Esophagus (tissue), 2 donors: ENCODE measurements at regions not wholly inside any gene's neighbourhood (a gene's known extent, or its start where the extent isn't known, plus 50 kb on each side); places are given as distances from the start of the nearest gene placed in this dataset.

ENCODE experiments used
- H3K27ac ChIP-seq, 2 donors: one replicate each; pipeline ENCODE4 v1.5.1; 2013; ENCODE audit warnings: low read depth in 2 of 2, mild to moderate bottlenecking in 2 of 2, inconsistent platforms in 1 of 2, low read length in 1 of 2, moderate library complexity in 1 of 2
- H3K27me3 ChIP-seq, 2 donors: one replicate each; pipeline ENCODE4 v1.6.1; 2013; ENCODE audit warnings: low read length in 2 of 2, control low read depth in 1 of 2, mild to moderate bottlenecking in 1 of 2; ENCODE audit not compliant: insufficient read depth in 2 of 2, control insufficient read depth in 1 of 2
- H3K36me3 ChIP-seq, 2 donors: one replicate each; pipeline ENCODE4 v1.6.1; 2013; ENCODE audit warnings: low read length in 1 of 2; ENCODE audit not compliant: control insufficient read depth in 2 of 2, insufficient read depth in 2 of 2
- H3K4me1 ChIP-seq, 2 donors: one replicate each; pipeline ENCODE4 v1.6.1; 2013; ENCODE audit warnings: low read length in 1 of 2; ENCODE audit not compliant: control insufficient read depth in 2 of 2, insufficient read depth in 2 of 2
- H3K4me3 ChIP-seq, 2 donors: one replicate each; pipeline ENCODE4 v1.5.1; 2013; ENCODE audit warnings: low read length in 2 of 2, mild to moderate bottlenecking in 2 of 2, low read depth in 1 of 2, moderate library complexity in 1 of 2
- H3K9me3 ChIP-seq, 2 donors: one replicate each; pipeline ENCODE4 v1.6.1; 2013; ENCODE audit warnings: mild to moderate bottlenecking in 2 of 2, low read depth in 1 of 2, low read length in 1 of 2, moderate library complexity in 1 of 2; ENCODE audit not compliant: control insufficient read depth in 2 of 2, insufficient read depth in 1 of 2
- WGBS, 2 donors: extraction: QIAGEN DNeasy Blood & Tissue Kit; methylation state at CpG; one replicate each; pipeline ENCODE4 v1.1.7; 2013; 5-methylcytosine and 5-hydroxymethylcytosine counted together
- donor health status: healthy with polysubstance abuse.
- donor health status: Bipolar disorder and iron deficiency.

- no peaks in the 10 kb centered on the region for H3K9me3 ChIP-seq
- H3K36me3 ChIP-seq, result no peaks in the 10 kb centered on the region
- no peak overlapping the region for H3K27ac ChIP-seq
- no peaks in the 10 kb centered on the region for H3K27me3 ChIP-seq
- H3K4me1 ChIP-seq, result peaks cover 0 to 1% of the 10 kb centered on the region in 2 donors
- WGBS, 2 donors, result 53 to 73% methylated on average over 4 of the region's 4 CpGs
- H3K4me3 ChIP-seq, result no peak overlapping the region
Observed at GRCh38 chr16:9275816-9276354, 184.4 kb downstream of the HAPSTR1 start.

DNA sequence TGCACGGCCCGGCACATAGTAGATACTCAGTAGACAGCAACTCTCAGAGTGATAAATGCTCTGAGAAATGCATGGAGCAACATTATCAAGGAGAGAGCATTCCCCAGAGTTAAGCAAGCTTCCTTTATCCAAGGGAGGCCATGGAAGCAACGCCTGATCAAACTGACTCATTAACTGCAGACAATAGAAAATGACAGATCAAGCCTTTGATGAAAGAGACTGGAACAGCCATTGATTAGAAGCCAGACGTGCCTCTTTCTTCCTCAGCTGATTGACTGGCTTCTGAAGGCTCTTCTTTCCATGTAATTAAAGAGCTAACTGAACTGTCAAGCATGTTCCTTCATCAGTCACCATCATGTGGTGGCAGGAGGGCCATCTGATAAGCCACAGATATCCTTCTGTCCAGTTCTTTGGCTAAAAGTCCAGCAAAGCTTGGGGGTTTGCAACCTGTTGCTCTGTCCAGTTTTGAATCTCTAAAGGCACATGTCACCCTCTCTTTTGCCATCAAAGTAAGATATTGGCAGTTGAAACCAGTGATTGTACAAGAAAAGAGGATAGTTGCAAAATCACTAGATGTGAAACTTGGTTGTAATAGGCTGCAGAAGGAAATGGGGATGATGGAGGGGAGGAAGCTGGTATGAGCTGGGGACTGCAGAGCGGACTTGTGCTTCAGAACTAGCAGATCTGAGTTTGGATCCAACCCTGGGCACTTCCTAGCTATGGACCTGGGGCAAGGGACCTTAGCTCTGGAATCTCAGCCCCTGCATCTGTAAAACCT is 188.0 kb downstream of the HAPSTR1 start:
- Histone ChIP-seq H3K27ac (no peak overlapping the region), H3K4me1 (peaks cover 0 to 1% of the 10 kb centered on the region in 2 donors), H3K36me3 (no peaks in the 10 kb centered on the region), H3K9me3 (no peaks in the 10 kb centered on the region), H3K27me3 (no peaks in the 10 kb centered on the region), H3K4me3 (no peak overlapping the region)
- 48 to 52% methylated on average over 5 of the region's 5 CpGs for WGBS, 2 donors

GRCh38 chr16:9280069-9280466 is 188.6 kb downstream of the HAPSTR1 start:
- 56 to 60% methylated on average over 3 of the region's 3 CpGs for WGBS, 2 donors
- H3K36me3 ChIP-seq, result no peaks in the 10 kb centered on the region

DNA sequence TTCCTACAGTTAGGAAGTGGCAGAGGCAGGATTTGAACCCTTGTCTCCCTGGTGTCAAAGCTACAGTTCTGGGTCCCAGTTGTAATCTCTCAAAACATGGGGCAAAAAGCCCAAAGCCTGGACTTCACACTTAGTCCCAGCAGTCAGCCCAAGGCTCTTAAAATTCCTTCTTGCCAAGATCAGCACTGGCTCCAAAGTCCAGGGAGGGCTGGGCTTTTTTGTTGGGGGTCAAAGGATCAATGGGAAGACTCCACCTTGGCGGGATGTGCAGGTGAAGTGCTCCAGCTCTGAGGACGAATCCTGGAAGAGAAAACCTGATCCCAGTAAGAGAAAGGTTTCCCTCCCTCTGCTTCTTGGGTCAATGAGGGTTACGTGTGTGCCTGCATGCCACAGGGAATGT is 195.5 kb downstream of the HAPSTR1 start:
- 52 to 54% methylated on average over 3 of the region's 3 CpGs for WGBS, 2 donors
- peaks cover 0 to 3% of the 10 kb centered on the region in 2 donors for H3K9me3 ChIP-seq
- H3K36me3 ChIP-seq, result no peaks in the 10 kb centered on the region
- H3K4me3 ChIP-seq, result no peak overlapping the region
- no peak overlapping the region for H3K27ac ChIP-seq
- no peaks in the 10 kb centered on the region for H3K4me1 ChIP-seq
- no peaks in the 10 kb centered on the region for H3K27me3 ChIP-seq

More at GRCh38 chr16:9280069-9280466, 188.6 kb downstream of the HAPSTR1 start:
- no peak overlapping the region for H3K4me3 ChIP-seq
- H3K4me1 ChIP-seq, result peaks cover 0 to 1% of the 10 kb centered on the region in 2 donors
- no peaks in the 10 kb centered on the region for H3K27me3 ChIP-seq
- H3K27ac ChIP-seq, result no peak overlapping the region
- no peaks in the 10 kb centered on the region for H3K9me3 ChIP-seq

- H3K27me3 ChIP-seq, result no peaks in the 10 kb centered on the region
- no peaks in the 10 kb centered on the region for H3K36me3 ChIP-seq
- H3K4me3 ChIP-seq, result no peak overlapping the region
- no peak overlapping the region for H3K27ac ChIP-seq
- H3K4me1 ChIP-seq, result no peaks in the 10 kb centered on the region
- H3K9me3 ChIP-seq, result no peaks in the 10 kb centered on the region
- WGBS, 2 donors, result 16 to 17% methylated on average over 2 of the region's 2 CpGs
Observed at GRCh38 chr16:9296271-9296590, 204.8 kb downstream of the HAPSTR1 start.

DNA sequence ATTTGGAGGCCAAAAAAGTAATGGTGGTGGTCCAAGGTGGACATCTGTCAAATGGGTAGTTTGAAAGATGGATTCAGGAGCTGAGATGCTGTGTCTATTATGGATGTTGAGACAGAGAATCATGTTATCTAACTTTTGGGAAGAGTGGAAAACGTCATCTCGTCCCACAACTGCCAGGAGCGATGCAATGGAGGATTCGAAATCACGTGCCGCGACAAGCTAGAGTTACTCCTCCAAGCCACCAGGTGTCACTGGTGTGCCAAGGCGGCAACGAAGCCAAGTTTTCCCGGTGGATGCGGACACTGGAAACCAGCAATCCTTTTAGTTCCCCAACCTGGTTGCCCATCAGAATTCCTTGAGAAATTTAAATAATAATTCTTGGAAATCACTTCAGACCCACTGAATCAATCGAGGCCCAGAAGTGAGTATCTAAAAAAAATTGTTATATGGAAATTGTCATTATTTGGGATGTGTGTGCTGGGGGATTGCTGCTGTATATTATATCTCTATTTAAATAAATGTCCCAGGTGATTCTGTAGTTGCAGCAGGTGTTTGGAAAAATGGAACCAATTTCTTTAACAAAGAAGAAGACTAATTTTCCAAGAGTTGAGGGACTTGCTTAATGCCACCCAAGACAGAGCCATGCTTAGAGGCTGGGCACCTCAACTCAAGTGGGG is 206.1 kb downstream of the HAPSTR1 start:
- Histone ChIP-seq H3K36me3 (no peaks in the 10 kb centered on the region), H3K9me3 (no peaks in the 10 kb centered on the region), H3K27ac (no peak overlapping the region), H3K27me3 (no peaks in the 10 kb centered on the region), H3K4me1 (no peaks in the 10 kb centered on the region), H3K4me3 (no peak overlapping the region)
- 55 to 61% methylated on average over 12 of the region's 12 CpGs for WGBS, 2 donors

GRCh38 chr16:9300252-9300651 is 208.8 kb downstream of the HAPSTR1 start:
- Histone ChIP-seq H3K36me3 (no peaks in the 10 kb centered on the region), H3K9me3 (no peaks in the 10 kb centered on the region), H3K27ac (no peak overlapping the region), H3K4me1 (no peaks in the 10 kb centered on the region), H3K4me3 (no peak overlapping the region), H3K27me3 (no peaks in the 10 kb centered on the region)
- WGBS, 2 donors, result 76 to 87% methylated on average over 4 of the region's 4 CpGs

DNA sequence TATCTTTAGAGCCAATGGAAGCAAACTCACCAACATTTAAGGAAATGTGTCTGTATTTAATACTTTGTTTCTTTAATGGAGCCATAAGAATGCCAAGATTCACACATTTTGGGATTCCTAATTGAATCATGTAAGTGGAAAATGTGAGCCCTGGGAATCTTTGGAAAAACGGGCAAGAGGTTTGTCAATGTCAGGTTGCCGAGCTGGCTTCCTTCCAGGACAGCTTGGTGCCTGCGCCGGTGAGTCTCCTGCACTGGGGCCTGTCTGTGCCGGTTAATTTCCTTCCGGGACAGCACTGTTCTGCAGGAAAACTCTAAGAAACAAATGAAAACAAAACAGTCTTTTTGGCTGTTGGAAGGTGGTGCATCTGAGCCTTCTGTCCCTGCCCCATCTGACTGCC is 210.6 kb downstream of the HAPSTR1 start:
- H3K27me3 ChIP-seq, result no peaks in the 10 kb centered on the region
- no peak overlapping the region for H3K4me3 ChIP-seq
- 58 to 70% methylated on average over 6 of the region's 6 CpGs for WGBS, 2 donors
- no peaks in the 10 kb centered on the region for H3K36me3 ChIP-seq
- no peaks in the 10 kb centered on the region for H3K9me3 ChIP-seq
- H3K4me1 ChIP-seq, result no peaks in the 10 kb centered on the region
- H3K27ac ChIP-seq, result no peak overlapping the region

- H3K4me1 ChIP-seq, result peaks cover 0 to 2% of the 10 kb centered on the region in 2 donors
- no peaks in the 10 kb centered on the region for H3K9me3 ChIP-seq
- H3K4me3 ChIP-seq, result no peak overlapping the region
- no peaks in the 10 kb centered on the region for H3K36me3 ChIP-seq
- no peak overlapping the region for H3K27ac ChIP-seq
- H3K27me3 ChIP-seq, result no peaks in the 10 kb centered on the region
- WGBS, 2 donors, result 79% methylated on average over 3 of the region's 3 CpGs
Observed at GRCh38 chr16:9306753-9307152, 215.3 kb downstream of the HAPSTR1 start.
